CD4-positive, CD25-positive, alpha-beta regulatory T cell (primary cell): ENCODE measurements at regions not wholly inside any gene's neighbourhood (a gene's known extent, or its start where the extent isn't known, plus 50 kb on each side); places are given as distances from the start of the nearest gene placed in this dataset.

Experiments used
- ATAC-seq, 2 donors: fragments of 150-1000 bp; cut with Tn5 transposase; one replicate each; pipeline ENCODE4 v1.10.0; 2021; ENCODE audit warnings: low read depth in 2 of 2, moderate number of reproducible peaks in 2 of 2, moderate library complexity in 1 of 2
- DNase-seq, 3 donors: peaks; one replicate each; pipeline versions ENCODE4 v3.0.0 to v3.0.0-alpha.2; 2012 to 2022; ENCODE audit warnings: mixed read lengths in 1 of 3
- H3K27ac ChIP-seq: one replicate; pipeline ENCODE4 v1.7.0; 2013; ENCODE audit warnings: mild to moderate bottlenecking, low read length; ENCODE audit not compliant: insufficient read depth, poor library complexity, severe bottlenecking
- H3K27me3 ChIP-seq: one replicate; pipeline ENCODE4 v1.7.0; 2013; ENCODE audit warnings: low read length; ENCODE audit not compliant: control insufficient read depth, insufficient read depth
- H3K36me3 ChIP-seq: one replicate; pipeline ENCODE4 v1.7.0; 2013; ENCODE audit warnings: mild to moderate bottlenecking, low read length, moderate library complexity; ENCODE audit not compliant: control insufficient read depth, insufficient read depth
- H3K4me1 ChIP-seq: 2 replicates; pipeline ENCODE4 v1.7.0; 2013; ENCODE audit warnings: mild to moderate bottlenecking, low read length; ENCODE audit not compliant: insufficient read depth, control insufficient read depth, poor library complexity, severe bottlenecking
- H3K4me3 ChIP-seq: one replicate; pipeline ENCODE4 v1.7.0; 2013; ENCODE audit warnings: low read depth, mild to moderate bottlenecking, low read length, moderate library complexity
- H3K9me3 ChIP-seq, 2 experiments: 1 replicate in 1 of 2; 2 replicates in 1 of 2; pipeline ENCODE4 v1.7.0; 2013; ENCODE audit warnings: low read length in 2 of 2, mild to moderate bottlenecking in 1 of 2, moderate library complexity in 1 of 2; ENCODE audit not compliant: control insufficient read depth in 2 of 2
- H3K27ac Mint-ChIP-seq, 3 donors: one replicate each; pipeline ENCODE4 v1.8.0; 2020 to 2022; ENCODE audit warnings: mild to moderate bottlenecking in 3 of 3, mixed read lengths in 3 of 3, moderate library complexity in 2 of 3
- H3K27me3 Mint-ChIP-seq: one replicate; pipeline ENCODE4 v1.8.0; 2022; ENCODE audit warnings: mild to moderate bottlenecking, mixed read lengths
- H3K36me3 Mint-ChIP-seq: one replicate; pipeline ENCODE4 v1.8.0; 2020; ENCODE audit warnings: mixed read lengths
- H3K4me1 Mint-ChIP-seq, 4 donors: one replicate each; pipeline ENCODE4 v1.8.0; 2020 to 2022; ENCODE audit warnings: mixed read lengths in 4 of 4, mild to moderate bottlenecking in 1 of 4
- H3K4me3 Mint-ChIP-seq, 4 donors: one replicate each; pipeline ENCODE4 v1.8.0; 2020 to 2022; ENCODE audit warnings: mild to moderate bottlenecking in 4 of 4, mixed read lengths in 4 of 4, moderate library complexity in 3 of 4
- H3K9me3 Mint-ChIP-seq, 7 donors: one replicate each; pipeline ENCODE4 v1.8.0; 2020 to 2022; ENCODE audit warnings: mixed read lengths in 7 of 7, mild to moderate bottlenecking in 3 of 7, moderate library complexity in 2 of 7

DNA sequence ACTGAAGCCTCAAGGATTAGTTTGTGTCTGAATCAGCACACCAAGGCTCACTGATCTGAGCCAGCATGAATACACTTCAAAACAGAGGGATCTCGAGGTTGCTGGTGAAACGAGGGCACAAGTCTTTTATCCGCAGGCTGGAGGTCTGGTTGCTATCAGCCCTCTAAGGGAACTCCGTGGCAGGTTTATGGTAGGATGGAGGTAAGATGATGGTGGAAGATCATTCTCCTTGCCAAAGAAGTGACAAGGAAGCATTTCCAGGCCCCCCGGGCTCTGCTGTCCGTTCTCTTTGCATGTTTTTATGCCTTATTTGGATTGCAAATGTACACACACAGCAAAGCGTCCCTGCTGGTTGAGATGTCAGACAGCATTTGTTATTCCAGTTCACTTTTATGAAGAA is 268.3 kb downstream of the ARHGAP12 start:
- Mint-ChIP-seq H3K4me1 (no peaks in the 10 kb centered on the region), H3K27me3 (peaks cover 10% of the 10 kb centered on the region), H3K9me3 (no peaks in the 10 kb centered on the region), H3K36me3 (no peaks in the 10 kb centered on the region), H3K27ac (no peak overlapping the region), H3K4me3 (no peak overlapping the region)
- ATAC-seq (no peak), DNase-seq (no peak)
- Histone ChIP-seq H3K4me1 (no peaks in the 10 kb centered on the region), H3K9me3 (no peaks in the 10 kb centered on the region), H3K27ac (no peak overlapping the region), H3K4me3 (no peak overlapping the region), H3K27me3 (peaks cover 7% of the 10 kb centered on the region), H3K36me3 (no peaks in the 10 kb centered on the region)

DNA sequence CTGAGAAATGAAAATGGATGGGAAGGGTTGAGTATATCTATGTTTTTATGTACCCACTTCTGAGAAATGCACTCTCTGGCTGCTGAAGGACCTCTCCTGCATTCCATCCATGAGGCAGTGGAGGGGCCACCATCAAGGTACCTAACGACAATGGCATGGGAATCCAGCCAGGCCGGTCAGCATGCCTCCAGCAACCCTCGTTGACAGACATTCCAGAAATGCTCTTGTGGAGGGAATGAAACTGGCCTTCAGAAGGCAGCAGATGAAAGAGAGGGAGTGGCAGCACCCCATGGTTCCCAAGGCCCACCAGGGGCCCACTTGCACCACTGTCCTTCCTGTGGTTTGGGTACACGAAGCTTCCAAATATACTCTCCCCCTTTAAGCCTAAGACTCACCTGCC is 269.0 kb downstream of the ARHGAP12 start:
- Mint-ChIP-seq H3K4me1 (no peaks in the 10 kb centered on the region), H3K4me3 (no peak overlapping the region), H3K27ac (no peak overlapping the region), H3K36me3 (no peaks in the 10 kb centered on the region), H3K9me3 (no peaks in the 10 kb centered on the region), H3K27me3 (peaks cover 10% of the 10 kb centered on the region)
- Histone ChIP-seq H3K9me3 (no peaks in the 10 kb centered on the region), H3K36me3 (no peaks in the 10 kb centered on the region), H3K4me1 (no peaks in the 10 kb centered on the region), H3K4me3 (no peak overlapping the region), H3K27me3 (peaks cover 7% of the 10 kb centered on the region), H3K27ac (no peak overlapping the region)
- ATAC-seq (no peak), DNase-seq (no peak)

DNA sequence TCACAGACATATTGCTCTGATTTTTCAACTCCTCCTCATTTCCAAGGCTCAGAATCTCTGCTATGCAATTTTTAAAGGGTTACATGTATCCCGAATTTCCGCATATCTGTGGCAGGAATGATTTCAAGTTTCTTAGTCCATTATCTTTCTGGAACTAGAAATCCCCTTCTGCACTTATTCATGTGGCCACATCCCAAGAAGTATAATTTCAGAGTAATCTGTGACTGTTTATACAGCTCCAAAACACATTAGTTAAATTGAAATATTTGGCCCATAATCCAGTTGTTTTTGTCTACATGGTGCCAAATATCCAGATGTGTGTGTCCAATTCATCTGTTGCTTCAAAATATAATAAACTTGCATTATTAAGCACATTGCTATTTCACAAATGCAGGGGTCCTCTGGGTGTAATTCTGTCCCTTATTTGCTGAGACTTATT is 271.2 kb downstream of the ARHGAP12 start:
- no peaks in the 10 kb centered on the region for H3K9me3 Mint-ChIP-seq
- no peak overlapping the region for H3K4me3 Mint-ChIP-seq
- no peaks in the 10 kb centered on the region for H3K4me1 ChIP-seq
- DNase-seq (no peak), ATAC-seq (no peak)
- peaks cover 15% of the 10 kb centered on the region for H3K27me3 Mint-ChIP-seq
- no peaks in the 10 kb centered on the region for H3K4me1 Mint-ChIP-seq
- no peaks in the 10 kb centered on the region for H3K36me3 Mint-ChIP-seq
- H3K27ac Mint-ChIP-seq, result no peak overlapping the region
- no peaks in the 10 kb centered on the region for H3K9me3 ChIP-seq
- H3K36me3 ChIP-seq, result no peaks in the 10 kb centered on the region
- no peak overlapping the region for H3K4me3 ChIP-seq
- H3K27me3 ChIP-seq, result peaks cover 14% of the 10 kb centered on the region
- no peak overlapping the region for H3K27ac ChIP-seq

DNA sequence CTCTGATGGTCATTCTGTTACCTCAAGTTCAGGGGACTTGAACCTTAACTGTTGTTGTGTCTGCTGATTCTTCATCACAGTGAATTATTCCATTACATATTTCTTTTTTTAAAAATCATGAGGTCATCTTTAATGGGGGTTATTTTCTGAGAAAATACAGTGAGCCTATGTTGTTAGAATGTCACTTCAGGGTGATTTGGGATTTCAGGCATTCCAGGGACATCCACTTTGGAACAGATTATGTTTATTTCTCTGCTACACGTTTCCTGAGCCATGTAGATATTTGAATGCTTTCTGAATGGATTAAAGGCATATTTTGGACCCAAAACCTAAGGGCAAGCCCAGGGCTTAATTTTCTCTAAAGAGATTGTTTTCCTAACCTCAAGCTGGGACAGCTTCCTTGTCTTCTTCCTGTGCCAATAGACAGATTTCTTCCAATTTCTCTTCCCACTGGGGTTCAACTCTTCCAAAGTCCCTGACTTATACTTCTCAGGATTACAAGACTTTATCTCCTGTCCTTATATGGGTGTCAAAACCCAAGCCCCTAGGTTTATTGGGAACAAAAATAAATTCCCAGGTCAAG is 271.7 kb downstream of the ARHGAP12 start:
- no peak for ATAC-seq
- Mint-ChIP-seq H3K9me3 (no peaks in the 10 kb centered on the region), H3K27ac (no peak overlapping the region), H3K4me1 (no peaks in the 10 kb centered on the region), H3K27me3 (peaks cover 20% of the 10 kb centered on the region), H3K36me3 (no peaks in the 10 kb centered on the region), H3K4me3 (no peak overlapping the region)
- no peak overlapping the region for H3K27ac ChIP-seq
- no peaks in the 10 kb centered on the region for H3K36me3 ChIP-seq
- no peaks in the 10 kb centered on the region for H3K4me1 ChIP-seq
- no peak for DNase-seq
- no peak overlapping the region for H3K4me3 ChIP-seq
- no peaks in the 10 kb centered on the region for H3K9me3 ChIP-seq
- H3K27me3 ChIP-seq, result peaks cover 14% of the 10 kb centered on the region

DNA sequence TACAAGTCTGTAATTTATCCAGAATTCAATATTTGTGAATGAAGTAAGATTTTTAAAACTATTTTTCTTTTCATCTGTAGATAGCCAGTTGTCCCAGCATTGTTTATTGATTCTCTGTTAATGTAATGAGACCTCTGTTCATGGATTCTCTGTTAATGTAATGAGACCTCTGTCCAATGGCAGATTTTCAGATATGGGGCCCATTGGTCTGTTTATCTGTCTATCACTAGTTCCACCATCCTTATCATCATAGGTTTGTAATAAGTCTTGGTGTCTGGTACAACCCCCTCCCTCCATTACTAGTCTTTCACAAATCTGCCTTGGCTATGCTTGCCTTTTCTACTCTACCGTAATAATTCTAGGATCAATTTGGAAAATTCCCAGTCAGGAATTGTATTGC is 276.6 kb downstream of the ARHGAP12 start:
- Mint-ChIP-seq H3K36me3 (no peaks in the 10 kb centered on the region), H3K9me3 (no peaks in the 10 kb centered on the region), H3K4me3 (no peak overlapping the region), H3K27me3 (peaks cover 38% of the 10 kb centered on the region), H3K27ac (no peak overlapping the region), H3K4me1 (no peaks in the 10 kb centered on the region)
- Histone ChIP-seq H3K4me1 (no peaks in the 10 kb centered on the region), H3K27ac (no peak overlapping the region), H3K4me3 (no peak overlapping the region), H3K9me3 (no peaks in the 10 kb centered on the region), H3K36me3 (no peaks in the 10 kb centered on the region), H3K27me3 (peaks cover 11% of the 10 kb centered on the region)
- DNase-seq, result no peak
- no peak for ATAC-seq

DNA sequence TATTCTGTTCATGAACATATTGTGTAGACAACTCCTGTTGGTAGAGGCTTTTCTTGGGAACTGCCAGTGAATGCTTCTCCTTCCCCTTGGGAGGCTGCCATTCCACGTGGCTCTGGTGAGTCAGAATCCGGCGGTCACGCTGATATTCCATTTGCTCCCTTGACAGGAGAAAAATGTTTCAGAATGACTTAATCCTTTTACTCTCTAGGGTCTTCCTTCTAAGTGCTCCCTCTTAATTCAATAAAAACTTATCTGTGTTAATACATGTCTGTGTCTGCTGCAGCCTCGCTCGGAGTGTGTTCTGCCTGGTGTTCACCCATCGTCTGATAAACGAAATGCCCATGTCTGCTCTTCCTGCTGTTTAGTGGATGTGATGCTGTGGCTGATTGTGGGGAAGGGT is 278.6 kb downstream of the ARHGAP12 start:
- Histone ChIP-seq H3K4me1 (no peaks in the 10 kb centered on the region), H3K27me3 (peaks cover 7% of the 10 kb centered on the region), H3K36me3 (no peaks in the 10 kb centered on the region), H3K4me3 (no peak overlapping the region), H3K9me3 (no peaks in the 10 kb centered on the region), H3K27ac (no peak overlapping the region)
- H3K4me1 Mint-ChIP-seq, result no peaks in the 10 kb centered on the region
- ATAC-seq, result no peak
- peaks cover 28% of the 10 kb centered on the region for H3K27me3 Mint-ChIP-seq
- H3K9me3 Mint-ChIP-seq, result peaks cover 0 to 1% (median 0%) of the 10 kb centered on the region in 7 donors
- H3K4me3 Mint-ChIP-seq, result no peak overlapping the region
- no peak overlapping the region for H3K27ac Mint-ChIP-seq
- DNase-seq, result no peak
- H3K36me3 Mint-ChIP-seq, result no peaks in the 10 kb centered on the region

DNA sequence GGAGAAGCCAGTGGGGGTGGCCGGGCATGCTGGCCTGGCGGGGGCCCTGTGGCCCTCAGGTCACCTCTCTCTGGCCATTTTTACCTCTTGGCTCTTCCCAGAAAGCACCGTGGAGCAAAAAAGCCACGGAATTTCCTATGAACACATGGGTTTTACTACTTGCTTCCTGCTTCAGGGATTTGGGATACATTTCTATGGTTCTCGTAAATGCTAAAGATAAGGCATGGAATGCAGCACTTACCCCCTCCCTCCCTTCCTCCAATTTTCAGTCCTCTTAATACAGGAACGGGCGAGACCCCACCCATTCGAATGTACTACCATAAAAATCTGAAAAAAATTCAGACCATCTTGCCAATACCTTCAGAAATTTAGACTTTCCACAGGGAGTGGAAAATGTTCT is 279.7 kb downstream of the ARHGAP12 start:
- ATAC-seq, result no peak
- peaks cover 23% of the 10 kb centered on the region for H3K27me3 Mint-ChIP-seq

DNA sequence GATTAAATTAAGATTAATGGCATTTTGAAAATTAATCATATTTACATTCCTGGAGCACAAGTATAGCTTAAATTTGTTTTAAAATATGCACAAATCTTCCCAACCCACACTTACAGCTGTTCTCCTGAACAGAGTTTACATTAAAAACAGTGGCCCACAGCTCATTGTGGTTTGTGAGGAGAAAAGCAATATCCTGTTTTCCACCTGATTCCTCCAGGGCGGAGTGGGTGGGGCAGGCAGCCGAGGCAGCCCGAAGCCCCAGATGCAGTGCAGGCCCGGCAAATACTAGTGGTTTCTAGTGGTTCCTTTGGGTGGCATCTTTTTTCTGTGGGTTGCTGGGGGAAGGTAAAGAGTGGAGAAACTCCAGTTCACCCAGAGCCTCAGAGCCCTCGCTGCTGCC is 280.8 kb downstream of the ARHGAP12 start:
- Histone ChIP-seq H3K9me3 (no peaks in the 10 kb centered on the region), H3K4me3 (no peak overlapping the region), H3K36me3 (no peaks in the 10 kb centered on the region), H3K27ac (no peak overlapping the region), H3K4me1 (no peaks in the 10 kb centered on the region), H3K27me3 (no peaks in the 10 kb centered on the region)
- H3K27ac Mint-ChIP-seq, result no peak overlapping the region
- H3K4me3 Mint-ChIP-seq, result no peak overlapping the region
- peaks cover 23% of the 10 kb centered on the region for H3K27me3 Mint-ChIP-seq
- no peaks in the 10 kb centered on the region for H3K36me3 Mint-ChIP-seq
- DNase-seq, result no peak
- no peak for ATAC-seq
- H3K4me1 Mint-ChIP-seq, result no peaks in the 10 kb centered on the region
- peaks cover 0 to 1% (median 0%) of the 10 kb centered on the region in 7 donors for H3K9me3 Mint-ChIP-seq

More for the DNA sequence above, 279.7 kb downstream of the ARHGAP12 start:
- Histone ChIP-seq H3K27me3 (peaks cover 7% of the 10 kb centered on the region), H3K4me1 (no peaks in the 10 kb centered on the region), H3K4me3 (no peak overlapping the region), H3K27ac (no peak overlapping the region), H3K9me3 (no peaks in the 10 kb centered on the region), H3K36me3 (no peaks in the 10 kb centered on the region)
- no peaks in the 10 kb centered on the region for H3K36me3 Mint-ChIP-seq
- H3K4me1 Mint-ChIP-seq, result no peaks in the 10 kb centered on the region
- H3K9me3 Mint-ChIP-seq, result peaks cover 0 to 1% (median 0%) of the 10 kb centered on the region in 7 donors
- no peak overlapping the region for H3K27ac Mint-ChIP-seq
- no peak for DNase-seq
- H3K4me3 Mint-ChIP-seq, result no peak overlapping the region
